K562 (cell line): ENCODE measurements at regions not wholly inside any gene's neighbourhood (a gene's known extent, or its start where the extent isn't known, plus 50 kb on each side); places are given as distances from the start of the nearest gene placed in this dataset.

ENCODE experiments used
- ATAC-seq: fragments of 200-7000 bp; cut with Tn5 transposase; 3 replicates; pipeline ENCODE4 v1.9.1; 2020; ENCODE audit warnings: moderate library complexity
- BruUV-seq: library from RNA; stranded (reverse); fragments of 400-500 nt; replicated peaks from 2 replicates; lab custom pipeline; 2021; lab: Mats Ljungman, UMichigan
- CTCF ChIA-PET: fragments of 300-600 bp; formaldehyde crosslinking; extraction: SDS; loops from one replicate; lab custom pipeline; 2021; ENCODE audit warnings: low intra/inter-chr PET ratio; lab: Yijun Ruan, JAX
- POLR2A ChIA-PET: fragments of 300-600, 350-650 bp; sonication (Branson Sonifier 250); formaldehyde crosslinking; extraction: SDS; loops from one replicate; lab custom pipeline; 2021; ENCODE audit warnings: antibody characterized with exemption, inconsistent platforms; lab: Yijun Ruan, JAX
- DNase-seq, 4 experiments: peaks; one replicate each; pipeline versions ENCODE4 v3.0.0 to v3.0.0-alpha.2; 2011 to 2018; ENCODE audit warnings: low spot score in 3 of 4, mixed read lengths in 3 of 4; ENCODE audit errors: extremely low read depth in 1 of 4
- FAIRE-seq: peaks from 2 replicates; lab custom pipeline; 2011; peaks lifted over from hg19 to GRCh38; lab: Jason Lieb, UNC
- H2AFZ ChIP-seq: 2 replicates; pipeline ENCODE4 v1.6.0; 2011; ENCODE audit warnings: low read depth, low read length, control low read depth, inconsistent platforms
- H3K27ac ChIP-seq: fragments of 200-600 bp; 3 replicates; pipeline ENCODE4 v1.8.0; 2011; ENCODE audit warnings: low read depth, mild to moderate bottlenecking, control low read depth, inconsistent platforms, low read length, moderate library complexity, mixed read lengths; ENCODE audit errors: extremely low read depth
- H3K27me3 ChIP-seq, 2 experiments: fragments of 300-600 bp in 1 of 2; 2 replicates in 1 of 2; 3 replicates in 1 of 2; pipeline versions ENCODE4 v1.6.0 to v1.8.0; 2011; ENCODE audit warnings: inconsistent platforms in 2 of 2, low read length in 2 of 2, mild to moderate bottlenecking in 1 of 2, mixed read lengths in 1 of 2, moderate library complexity in 1 of 2; ENCODE audit not compliant: control insufficient read depth in 2 of 2, insufficient read depth in 2 of 2
- H3K36me3 ChIP-seq: fragments of 300-600 bp; 3 replicates; pipeline ENCODE4 v1.8.0; 2011; ENCODE audit warnings: mild to moderate bottlenecking, low read length, inconsistent platforms; ENCODE audit not compliant: control insufficient read depth, insufficient read depth
- H3K4me1 ChIP-seq, 2 experiments: fragments of 200-600 bp in 1 of 2; replicated peaks in 1 of 2; 2 replicates in 1 of 2; 3 replicates in 1 of 2; pipeline versions ENCODE4 v1.5.1 to v1.8.0; 2011; ENCODE audit warnings: inconsistent platforms in 2 of 2, low read length in 2 of 2, mild to moderate bottlenecking in 1 of 2, mixed read lengths in 1 of 2, moderate library complexity in 1 of 2; ENCODE audit not compliant: control insufficient read depth in 2 of 2, insufficient read depth in 2 of 2
- H3K4me2 ChIP-seq: 2 replicates; pipeline ENCODE4 v1.6.1; 2011; ENCODE audit warnings: low read length, control low read depth, inconsistent platforms, mixed read lengths; ENCODE audit not compliant: insufficient read depth
- H3K4me3 ChIP-seq: fragments of 200-600 bp; sonication (generic), shearing (Covaris generic); 2 replicates; pipeline ENCODE4 v1.5.1; 2016; ENCODE audit warnings: control low read depth, inconsistent platforms
- H3K79me2 ChIP-seq: fragments of 200-600 bp; 3 replicates; pipeline ENCODE4 v1.8.0; 2011; ENCODE audit warnings: low read length, inconsistent platforms; ENCODE audit not compliant: control insufficient read depth, insufficient read depth
- H3K9ac ChIP-seq, 2 experiments: 2 replicates each; pipeline versions ENCODE4 v1.6.0 to v1.6.1; 2011; ENCODE audit warnings: low read depth in 2 of 2, low read length in 2 of 2, control low read depth in 1 of 2, inconsistent platforms in 1 of 2, mild to moderate bottlenecking in 1 of 2, mixed read lengths in 1 of 2; ENCODE audit not compliant: insufficient read depth in 1 of 2
- H3K9me1 ChIP-seq: one replicate; pipeline ENCODE4 v1.6.0; 2011; ENCODE audit warnings: inconsistent platforms, mild to moderate bottlenecking, low read length, moderate library complexity; ENCODE audit not compliant: control insufficient read depth, insufficient read depth
- H3K9me3 ChIP-seq: replicated peaks from 2 replicates; pipeline ENCODE4 v1.5.1; 2011; ENCODE audit warnings: low read depth, low read length, inconsistent platforms; ENCODE audit not compliant: control insufficient read depth, insufficient read depth
- H4K20me1 ChIP-seq: replicated peaks from 2 replicates; pipeline ENCODE4 v1.6.1; 2011; ENCODE audit warnings: low read length, inconsistent platforms, mixed read lengths; ENCODE audit not compliant: control insufficient read depth, insufficient read depth
- BRF1 ChIP-seq: IDR thresholded peaks from 3 replicates; pipeline ENCODE4 v1.6.1; 2011; ENCODE audit warnings: borderline replicate concordance, mild to moderate bottlenecking; ENCODE audit not compliant: insufficient read length; ENCODE audit errors: extremely low read depth
- CBX5 ChIP-seq: IDR thresholded peaks from 2 replicates; pipeline ENCODE4 v1.6.1; 2014; ENCODE audit warnings: low read depth, borderline replicate concordance
- MGA ChIP-seq: fragments of 450-650 bp; IDR thresholded peaks from 2 replicates; pipeline ENCODE4 v1.6.1; 2016; ENCODE audit warnings: mild to moderate bottlenecking, moderate library complexity
- ZNF12 ChIP-seq: sonication (generic); formaldehyde crosslinking; IDR thresholded peaks from 2 replicates; pipeline ENCODE4 v1.4.0; 2020; ENCODE audit warnings: mild to moderate bottlenecking, missing genetic modification reagents
- WGBS: fragments of 100-300 bp; shearing (Covaris generic); methylation state at CpG from one replicate; pipeline ENCODE4 v1.1.6; 2016; ENCODE audit warnings: low coverage, mixed read lengths; ENCODE audit not compliant: insufficient coverage; ENCODE audit errors: missing lambda C conversion rate; 5-methylcytosine and 5-hydroxymethylcytosine counted together
- in situ Hi-C: fragments of 300-500 bp; cut with MboI; formaldehyde crosslinking; loops from 4 replicates; pipeline ENCODE4 v1.15.0; 2018; ENCODE audit warnings: inconsistent platforms, mixed read lengths
- intact Hi-C: fragments of 100-400 bp; cut with micrococcal nuclease; formaldehyde crosslinking; loops from 2 replicates; pipeline ENCODE4 v1.14.2; 2022
- TF ChIP-seq, protein P1 (sequence below): sonication (generic); formaldehyde crosslinking; IDR thresholded peaks from 2 replicates; pipeline ENCODE4 v1.8.1; 2023; ENCODE audit warnings: missing genetic modification reagents, mild to moderate bottlenecking, borderline replicate concordance

GRCh38 chr15:77775373-77775772 lies 142.7 kb upstream of the LINGO1 start:
- Histone ChIP-seq H3K27me3 (no peaks in the 10 kb centered on the region), H3K9me3 (no peaks in the 10 kb centered on the region), H4K20me1 (0 out of 2 replicates have a peak, but pooled peaks cover 3% of the 10 kb centered on the region), H3K4me3 (no peak overlapping the region), H3K4me2 (no peak overlapping the region), H2AFZ (no peak overlapping the region), H3K27ac (no peak overlapping the region), H3K9ac (no peak overlapping the region), H3K36me3 (no peaks in the 10 kb centered on the region), H3K9me1 (no peaks in the 10 kb centered on the region), H3K4me1 (peaks cover 0 to 20% of the 10 kb centered on the region in 2 experiments; a peak in 2 of 5 replicates), H3K79me2 (no peaks in the 10 kb centered on the region)
- intact Hi-C loops (no loop called here), in situ Hi-C loops (no loop called here)
- ChIA-PET CTCF (no interaction called here), POLR2A (no interaction called here)
- 10% methylated on average over 6 of the region's 7 CpGs for WGBS
- no peak for FAIRE-seq
- no TSS peak for BruUV-seq
- no peak for ATAC-seq
- no peak for DNase-seq
- no peak for TF ChIP-seq ZNF12 (CRISPR knock-in tag)
- no peak for TF ChIP-seq BRF1
- TF ChIP-seq, protein P1, sequence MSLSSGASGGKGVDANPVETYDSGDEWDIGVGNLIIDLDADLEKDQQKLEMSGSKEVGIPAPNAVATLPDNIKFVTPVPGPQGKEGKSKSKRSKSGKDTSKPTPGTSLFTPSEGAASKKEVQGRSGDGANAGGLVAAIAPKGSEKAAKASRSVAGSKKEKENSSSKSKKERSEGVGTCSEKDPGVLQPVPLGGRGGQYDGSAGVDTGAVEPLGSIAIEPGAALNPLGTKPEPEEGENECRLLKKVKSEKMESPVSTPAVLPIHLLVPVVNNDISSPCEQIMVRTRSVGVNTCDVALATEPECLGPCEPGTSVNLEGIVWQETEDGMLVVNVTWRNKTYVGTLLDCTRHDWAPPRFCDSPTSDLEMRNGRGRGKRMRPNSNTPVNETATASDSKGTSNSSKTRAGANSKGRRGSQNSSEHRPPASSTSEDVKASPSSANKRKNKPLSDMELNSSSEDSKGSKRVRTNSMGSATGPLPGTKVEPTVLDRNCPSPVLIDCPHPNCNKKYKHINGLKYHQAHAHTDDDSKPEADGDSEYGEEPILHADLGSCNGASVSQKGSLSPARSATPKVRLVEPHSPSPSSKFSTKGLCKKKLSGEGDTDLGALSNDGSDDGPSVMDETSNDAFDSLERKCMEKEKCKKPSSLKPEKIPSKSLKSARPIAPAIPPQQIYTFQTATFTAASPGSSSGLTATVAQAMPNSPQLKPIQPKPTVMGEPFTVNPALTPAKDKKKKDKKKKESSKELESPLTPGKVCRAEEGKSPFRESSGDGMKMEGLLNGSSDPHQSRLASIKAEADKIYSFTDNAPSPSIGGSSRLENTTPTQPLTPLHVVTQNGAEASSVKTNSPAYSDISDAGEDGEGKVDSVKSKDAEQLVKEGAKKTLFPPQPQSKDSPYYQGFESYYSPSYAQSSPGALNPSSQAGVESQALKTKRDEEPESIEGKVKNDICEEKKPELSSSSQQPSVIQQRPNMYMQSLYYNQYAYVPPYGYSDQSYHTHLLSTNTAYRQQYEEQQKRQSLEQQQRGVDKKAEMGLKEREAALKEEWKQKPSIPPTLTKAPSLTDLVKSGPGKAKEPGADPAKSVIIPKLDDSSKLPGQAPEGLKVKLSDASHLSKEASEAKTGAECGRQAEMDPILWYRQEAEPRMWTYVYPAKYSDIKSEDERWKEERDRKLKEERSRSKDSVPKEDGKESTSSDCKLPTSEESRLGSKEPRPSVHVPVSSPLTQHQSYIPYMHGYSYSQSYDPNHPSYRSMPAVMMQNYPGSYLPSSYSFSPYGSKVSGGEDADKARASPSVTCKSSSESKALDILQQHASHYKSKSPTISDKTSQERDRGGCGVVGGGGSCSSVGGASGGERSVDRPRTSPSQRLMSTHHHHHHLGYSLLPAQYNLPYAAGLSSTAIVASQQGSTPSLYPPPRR (CRISPR knock-in tag) = no peak
- no peak for TF ChIP-seq MGA
- TF ChIP-seq CBX5 = no peak
